HAP-1 (cell line): ENCODE measurements at regions not wholly inside any gene's neighbourhood (a gene's known extent, or its start where the extent isn't known, plus 50 kb on each side); places are given as distances from the start of the nearest gene placed in this dataset.
A peak's percentile ranks its signal among the peaks of the same experiment; 100 is the strongest.
"Not testable (repeated sequence)": the region's sequence is repeated elsewhere in the genome, so short reads cannot be mapped to it uniquely, and the experiment has no call there.

Experiments used
- DNase-seq, 2 experiments: peaks; one replicate each; pipeline ENCODE4 v3.0.0-alpha.2; 2016 to 2020; ENCODE audit warnings: low spot score in 2 of 2
- H3K27me3 ChIP-seq: fragments of 250-450 bp; sonication (Bioruptor Pico); 2 replicates; pipeline ENCODE4 v1.5.1; 2020; ENCODE audit warnings: low read depth, mild to moderate bottlenecking, moderate library complexity
- H3K36me3 ChIP-seq: fragments of 250-450 bp; sonication (Bioruptor Pico); replicated peaks from 2 replicates; pipeline ENCODE4 v1.5.1; 2020; ENCODE audit warnings: mild to moderate bottlenecking
- H3K4me1 ChIP-seq: fragments of 250-450 bp; sonication (Bioruptor Pico); 2 replicates; pipeline ENCODE4 v1.5.1; 2020; ENCODE audit warnings: mild to moderate bottlenecking
- H3K4me3 ChIP-seq: fragments of 250-450 bp; sonication (Bioruptor Pico); 2 replicates; pipeline ENCODE4 v1.5.1; 2020; ENCODE audit warnings: mild to moderate bottlenecking, moderate library complexity
- H3K9me3 ChIP-seq: fragments of 250-450 bp; sonication (Bioruptor Pico); 2 replicates; pipeline ENCODE4 v1.5.1; 2020; ENCODE audit warnings: mild to moderate bottlenecking, moderate library complexity
- in situ Hi-C: fragments of 300-500 bp; cut with MboI; formaldehyde crosslinking; loops from 3 replicates; pipeline ENCODE4 v1.14.3; 2020; ENCODE audit warnings: low sequenced_read_pairs, inconsistent platforms, mixed read lengths

DNA sequence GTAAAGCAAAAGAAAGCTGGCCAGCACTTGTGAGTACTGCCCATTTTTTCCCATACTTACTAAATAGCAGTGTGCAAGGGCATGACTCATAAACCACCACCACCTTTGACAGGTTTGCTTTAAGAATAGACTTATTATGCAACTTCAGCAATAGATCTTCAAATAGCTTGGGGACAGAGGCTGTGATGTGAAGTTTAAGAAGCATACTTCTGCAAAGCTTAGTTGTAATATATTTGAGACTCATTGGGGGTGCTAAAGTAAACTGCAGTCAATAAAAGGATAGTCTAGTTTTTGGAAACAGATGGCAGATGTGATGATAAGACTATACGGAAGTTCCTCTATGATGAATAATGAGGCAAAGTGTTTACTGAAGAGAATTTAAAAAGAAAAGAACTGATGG, 210.0 kb downstream of the PLA2G4A start:
- no peaks in the 10 kb centered on the region for H3K27me3 ChIP-seq
- no peak overlapping the region for H3K4me3 ChIP-seq
- no peaks in the 10 kb centered on the region for H3K4me1 ChIP-seq
- in situ Hi-C loops: no loop called here
- H3K9me3 ChIP-seq: no peaks in the 10 kb centered on the region
- DNase-seq: no peak
- H3K36me3 ChIP-seq: no peaks in the 10 kb centered on the region

- no peak overlapping the region for H3K4me3 ChIP-seq
- in situ Hi-C loops: no loop called here
- H3K9me3 ChIP-seq: no peaks in the 10 kb centered on the region
- H3K36me3 ChIP-seq: no peaks in the 10 kb centered on the region
- DNase-seq: no peak
- no peaks in the 10 kb centered on the region for H3K4me1 ChIP-seq
- no peaks in the 10 kb centered on the region for H3K27me3 ChIP-seq
Measured at GRCh38 chr1:187041104-187041503, 212.4 kb downstream of the PLA2G4A start.

DNA sequence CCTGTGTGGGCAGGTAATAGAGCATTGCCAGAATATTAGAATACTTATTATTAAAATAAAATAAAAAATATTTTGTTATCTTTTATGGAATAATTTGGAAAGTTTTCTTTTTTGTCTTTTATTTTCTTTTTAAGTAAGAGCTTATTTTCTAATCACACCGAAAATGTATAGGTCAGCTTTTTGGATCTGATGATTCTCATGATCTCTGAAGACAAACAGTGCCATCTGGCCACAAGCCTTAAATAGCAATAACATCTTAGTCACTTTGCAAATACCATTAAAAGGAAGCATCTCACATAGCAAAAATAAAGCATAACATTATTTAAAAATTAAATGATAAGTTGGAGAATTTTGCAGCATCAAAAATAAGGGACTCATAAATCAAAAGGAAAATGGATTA, 213.8 kb downstream of the PLA2G4A start:
- Histone ChIP-seq H3K27me3 (no peaks in the 10 kb centered on the region), H3K36me3 (no peaks in the 10 kb centered on the region), H3K4me1 (peaks cover 6% of the 10 kb centered on the region), H3K4me3 (no peak overlapping the region), H3K9me3 (no peaks in the 10 kb centered on the region)
- in situ Hi-C loops: no loop called here
- DNase-seq: no peak

GRCh38 chr1:187043433-187043832, 214.7 kb downstream of the PLA2G4A start:
- H3K4me3 ChIP-seq, H3K4me1 ChIP-seq, H3K27me3 ChIP-seq, DNase-seq, H3K9me3 ChIP-seq, H3K36me3 ChIP-seq, in situ Hi-C loops: not testable (repeated sequence)

- peaks cover 9% of the 10 kb centered on the region for H3K4me1 ChIP-seq
- no peak for DNase-seq
- H3K36me3 ChIP-seq: no peaks in the 10 kb centered on the region
- H3K9me3 ChIP-seq: no peaks in the 10 kb centered on the region
- in situ Hi-C loops: no loop called here
- H3K27me3 ChIP-seq: no peaks in the 10 kb centered on the region
- H3K4me3 ChIP-seq: no peak overlapping the region
Measured at GRCh38 chr1:187044411-187044810, 215.7 kb downstream of the PLA2G4A start.

DNA sequence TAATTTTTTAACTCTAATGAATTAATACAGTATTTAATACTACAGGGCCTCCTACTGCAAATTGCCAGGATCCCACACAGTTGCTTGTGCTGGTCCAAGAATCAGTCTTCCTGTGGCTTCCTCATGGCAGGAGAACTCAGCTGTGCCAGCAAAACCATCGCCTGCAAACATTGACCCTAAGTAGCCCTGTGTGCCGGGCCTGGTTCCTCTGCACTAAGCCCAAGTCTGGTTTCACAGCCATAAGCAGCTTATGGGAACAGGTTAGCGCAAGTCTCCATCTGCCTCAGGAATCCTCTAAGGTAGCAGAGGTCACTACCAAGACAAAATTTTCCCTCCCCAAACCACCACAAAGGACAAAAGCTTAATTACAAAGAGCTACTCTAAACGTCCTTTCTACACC, 216.6 kb downstream of the PLA2G4A start:
- in situ Hi-C loops: no loop called here
- Histone ChIP-seq H3K9me3 (no peaks in the 10 kb centered on the region), H3K36me3 (no peaks in the 10 kb centered on the region)

DNA sequence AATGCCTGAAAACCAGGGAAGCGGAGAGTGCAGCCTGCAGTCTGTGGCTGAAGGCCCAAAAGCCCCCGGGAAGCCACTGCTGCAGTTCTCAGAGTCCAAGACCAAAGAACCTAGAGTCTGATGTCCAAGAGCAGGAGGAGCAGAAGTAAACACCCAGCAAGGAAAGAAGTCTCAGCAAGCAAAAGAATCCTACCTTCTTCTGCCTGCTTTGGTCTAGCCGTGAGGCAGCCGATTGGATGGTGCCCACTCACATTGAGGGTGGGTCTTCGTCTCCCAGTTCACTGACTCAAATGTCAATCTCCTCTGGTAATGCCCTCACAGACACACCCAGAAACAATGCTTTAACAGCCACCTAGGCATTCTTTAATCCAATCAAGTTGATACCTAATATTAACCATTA, 217.5 kb downstream of the PLA2G4A start:
- no peak for DNase-seq
- no peaks in the 10 kb centered on the region for H3K36me3 ChIP-seq
- no peaks in the 10 kb centered on the region for H3K27me3 ChIP-seq
- H3K9me3 ChIP-seq: no peaks in the 10 kb centered on the region
- in situ Hi-C loops: no loop called here
- H3K4me3 ChIP-seq: no peak overlapping the region
- peaks cover 9% of the 10 kb centered on the region for H3K4me1 ChIP-seq

More for the DNA sequence above, 216.6 kb downstream of the PLA2G4A start:
- Histone ChIP-seq H3K4me1 (peaks cover 9% of the 10 kb centered on the region), H3K27me3 (no peaks in the 10 kb centered on the region), H3K4me3 (no peak overlapping the region)
- no peak for DNase-seq

- H3K4me3 ChIP-seq: no peak overlapping the region
- peaks cover 9% of the 10 kb centered on the region for H3K4me1 ChIP-seq
- peak; percentile 54 to 66 for DNase-seq
- no peaks in the 10 kb centered on the region for H3K9me3 ChIP-seq
- in situ Hi-C loops: no loop called here
- H3K36me3 ChIP-seq: no peaks in the 10 kb centered on the region
- H3K27me3 ChIP-seq: no peaks in the 10 kb centered on the region
Measured at GRCh38 chr1:187047298-187047697, 218.5 kb downstream of the PLA2G4A start.

- Histone ChIP-seq H3K4me1 (peaks cover 8% of the 10 kb centered on the region), H3K9me3 (no peaks in the 10 kb centered on the region), H3K36me3 (no peaks in the 10 kb centered on the region), H3K4me3 (no peak overlapping the region), H3K27me3 (no peaks in the 10 kb centered on the region)
- in situ Hi-C loops: no loop called here
- peak; percentile 28 to 52 for DNase-seq
Measured at GRCh38 chr1:187051618-187052232, 223.0 kb downstream of the PLA2G4A start.

GRCh38 chr1:187053876-187054275, 225.1 kb downstream of the PLA2G4A start:
- Histone ChIP-seq H3K36me3 (no peaks in the 10 kb centered on the region), H3K27me3 (no peaks in the 10 kb centered on the region), H3K4me3 (no peak overlapping the region), H3K4me1 (no peaks in the 10 kb centered on the region), H3K9me3 (no peaks in the 10 kb centered on the region)
- no peak for DNase-seq
- in situ Hi-C loops: no loop called here

DNA sequence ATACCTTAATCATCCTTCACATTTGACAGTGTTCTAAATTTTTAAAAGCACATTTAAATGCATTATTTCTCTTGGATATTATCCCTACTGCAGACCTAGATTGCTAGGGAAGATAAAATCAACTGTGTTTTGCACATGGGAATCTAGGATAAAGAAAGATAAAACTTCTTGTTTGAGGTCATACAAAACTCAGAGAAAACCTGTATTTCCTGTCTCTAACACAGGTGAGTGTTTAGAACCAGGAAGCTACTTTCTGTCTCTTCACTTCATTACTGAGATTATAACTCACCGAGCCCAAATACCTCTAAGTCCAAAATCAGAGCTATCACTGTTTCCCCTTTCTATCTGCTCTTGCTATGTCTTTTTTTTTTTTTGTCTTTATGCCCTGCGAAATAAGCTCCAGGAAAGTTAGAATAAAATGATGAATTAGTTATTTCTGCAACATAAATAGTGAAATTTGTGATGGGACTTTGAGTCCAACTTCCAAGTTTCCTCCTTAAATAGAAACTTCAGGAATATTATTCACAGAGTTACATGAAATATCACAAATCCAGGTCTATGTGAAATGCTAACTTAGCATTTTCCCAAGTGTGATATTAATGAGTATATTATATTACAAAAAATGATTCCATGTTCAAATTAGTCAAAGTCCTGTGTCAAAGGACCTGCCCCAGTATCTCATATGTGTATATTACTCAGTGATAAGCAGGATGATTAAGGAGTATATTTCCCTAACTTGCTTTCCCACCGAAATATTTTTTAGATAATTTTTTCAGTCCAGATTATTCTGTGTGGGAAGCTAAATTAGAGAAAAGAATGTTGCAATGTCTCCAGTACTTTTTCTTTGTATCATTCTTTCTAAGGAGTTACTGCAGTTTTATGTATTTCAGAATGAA, 226.4 kb downstream of the PLA2G4A start:
- Histone ChIP-seq H3K4me1 (no peaks in the 10 kb centered on the region), H3K9me3 (no peaks in the 10 kb centered on the region), H3K4me3 (no peak overlapping the region), H3K36me3 (no peaks in the 10 kb centered on the region), H3K27me3 (no peaks in the 10 kb centered on the region)
- in situ Hi-C loops: no loop called here
- DNase-seq: no peak

DNA sequence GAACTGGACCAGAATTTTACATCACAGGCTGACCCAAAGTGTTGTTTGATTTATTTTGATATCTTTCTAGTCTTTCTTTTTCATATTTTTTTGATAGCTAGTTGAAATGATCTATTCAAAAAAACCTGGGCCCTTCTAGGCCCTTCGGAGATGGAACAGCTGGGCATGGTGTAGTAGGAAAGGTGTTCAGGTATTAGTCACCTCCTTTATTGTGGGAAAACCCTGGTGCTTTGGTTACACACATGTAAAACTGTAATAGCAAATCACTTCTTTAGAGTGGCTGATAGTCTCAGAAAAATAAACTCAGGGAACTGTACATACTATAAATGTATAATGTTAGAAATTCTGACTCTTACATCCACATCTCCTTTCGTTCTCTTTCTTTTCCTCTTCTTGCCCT, 234.5 kb downstream of the PLA2G4A start:
- no peak overlapping the region for H3K4me3 ChIP-seq
- H3K27me3 ChIP-seq: no peaks in the 10 kb centered on the region
- H3K36me3 ChIP-seq: no peaks in the 10 kb centered on the region
- no peak for DNase-seq
- in situ Hi-C loops: no loop called here
- no peaks in the 10 kb centered on the region for H3K9me3 ChIP-seq
- no peaks in the 10 kb centered on the region for H3K4me1 ChIP-seq

GRCh38 chr1:187067160-187067559, 238.4 kb downstream of the PLA2G4A start:
- Histone ChIP-seq H3K27me3 (no peaks in the 10 kb centered on the region), H3K4me3 (no peak overlapping the region), H3K36me3 (no peaks in the 10 kb centered on the region), H3K9me3 (no peaks in the 10 kb centered on the region), H3K4me1 (no peaks in the 10 kb centered on the region)
- no peak for DNase-seq
- in situ Hi-C loops: no loop called here

- Histone ChIP-seq H3K27me3 (no peaks in the 10 kb centered on the region), H3K9me3 (no peaks in the 10 kb centered on the region), H3K4me1 (no peaks in the 10 kb centered on the region), H3K36me3 (no peaks in the 10 kb centered on the region), H3K4me3 (no peak overlapping the region)
- in situ Hi-C loops: no loop called here
- DNase-seq: no peak
Measured at GRCh38 chr1:187070076-187070475, 241.3 kb downstream of the PLA2G4A start.
